HEK293T (cell line): ENCODE measurements at regions not wholly inside any gene's neighbourhood (a gene's known extent, or its start where the extent isn't known, plus 50 kb on each side); places are given as distances from the start of the nearest gene placed in this dataset.
"Not testable (repeated sequence)": the region's sequence is repeated elsewhere in the genome, so short reads cannot be mapped to it uniquely, and the experiment has no call there.

Experiments
- CTCF ChIA-PET: fragments of 350-600 bp; formaldehyde crosslinking; extraction: SDS; loops from one replicate; lab custom pipeline; 2021; ENCODE audit warnings: antibody characterized with exemption, inconsistent platforms; lab: Yijun Ruan, JAX
- POLR2A ChIA-PET: fragments of 350-600 bp; formaldehyde crosslinking; extraction: SDS; loops from one replicate; lab custom pipeline; 2020; ENCODE audit warnings: antibody characterized with exemption, inconsistent platforms; lab: Yijun Ruan, JAX
- DNase-seq: peaks from one replicate; pipeline ENCODE4 v3.0.0; 2012; ENCODE audit warnings: mixed read lengths; ENCODE audit errors: extremely low spot score
- ARNT ChIP-seq: fragments of 450-650 bp; IDR thresholded peaks from 2 replicates; pipeline ENCODE4 v1.6.1; 2017; ENCODE audit warnings: mild to moderate bottlenecking
- BHLHE40 ChIP-seq: fragments of 450-650 bp; IDR thresholded peaks from 2 replicates; pipeline ENCODE4 v1.6.1; 2016; ENCODE audit warnings: mild to moderate bottlenecking, moderate library complexity, borderline replicate concordance
- CTBP1 ChIP-seq: fragments of 450-650 bp; IDR thresholded peaks from 2 replicates; pipeline ENCODE4 v1.6.1; 2016; ENCODE audit warnings: borderline replicate concordance
- ELF4 ChIP-seq: fragments of 450-650 bp; IDR thresholded peaks from 2 replicates; pipeline ENCODE4 v1.6.1; 2017; ENCODE audit warnings: antibody characterized with exemption
- FOXA1 ChIP-seq: fragments of 450-650 bp; IDR thresholded peaks from 2 replicates; pipeline ENCODE4 v1.6.1; 2016; ENCODE audit warnings: mild to moderate bottlenecking
- FOXK2 ChIP-seq: fragments of 450-650 bp; IDR thresholded peaks from 2 replicates; pipeline ENCODE4 v1.6.1; 2016; ENCODE audit warnings: mild to moderate bottlenecking
- FOXM1 ChIP-seq: fragments of 450-650 bp; IDR thresholded peaks from 2 replicates; pipeline ENCODE4 v1.6.1; 2017; ENCODE audit warnings: mild to moderate bottlenecking, borderline replicate concordance
- HDGF ChIP-seq: fragments of 450-650 bp; IDR thresholded peaks from 2 replicates; pipeline ENCODE4 v1.6.1; 2017; ENCODE audit warnings: antibody characterized with exemption, borderline replicate concordance
- L3MBTL2 ChIP-seq: fragments of 450-650 bp; conservative IDR thresholded peaks from 2 replicates; pipeline ENCODE4 v1.6.1; 2016; ENCODE audit warnings: mild to moderate bottlenecking
- LEF1 ChIP-seq: fragments of 450-650 bp; IDR thresholded peaks from 2 replicates; pipeline ENCODE4 v1.6.1; 2017; ENCODE audit warnings: mild to moderate bottlenecking, borderline replicate concordance
- NFRKB ChIP-seq: fragments of 450-650 bp; IDR thresholded peaks from 2 replicates; pipeline ENCODE4 v1.6.1; 2016; ENCODE audit warnings: mild to moderate bottlenecking, moderate library complexity
- PKNOX1 ChIP-seq: fragments of 450-650 bp; IDR thresholded peaks from 2 replicates; pipeline ENCODE4 v1.6.1; 2016
- SP1 ChIP-seq: fragments of 450-650 bp; IDR thresholded peaks from 2 replicates; pipeline ENCODE4 v1.6.1; 2017
- SUZ12 ChIP-seq: fragments of 450-650 bp; IDR thresholded peaks from 2 replicates; pipeline ENCODE4 v1.6.1; 2016; ENCODE audit warnings: mild to moderate bottlenecking
- TARDBP ChIP-seq: fragments of 450-650 bp; IDR thresholded peaks from 2 replicates; pipeline ENCODE4 v1.6.1; 2016
- ZNF384 ChIP-seq: fragments of 450-650 bp; IDR thresholded peaks from 2 replicates; pipeline ENCODE4 v1.6.1; 2016

- no peak for TF ChIP-seq ARNT
- no peak for TF ChIP-seq NFRKB
- TF ChIP-seq PKNOX1, result no peak
- TF ChIP-seq SP1, result no peak
- TF ChIP-seq FOXK2, result no peak
- TF ChIP-seq SUZ12, result no peak
- no peak for TF ChIP-seq L3MBTL2
- no peak for TF ChIP-seq HDGF
- TF ChIP-seq BHLHE40, result no peak
- no peak for TF ChIP-seq CTBP1
- no peak for TF ChIP-seq ELF4
- no peak for TF ChIP-seq LEF1
- TF ChIP-seq FOXM1, result no peak
- TF ChIP-seq TARDBP, result no peak
- TF ChIP-seq FOXA1, result no peak
- no peak for TF ChIP-seq ZNF384
- POLR2A ChIA-PET, result no interaction called here
- DNase-seq, result no peak
- CTCF ChIA-PET, result interaction anchor here (1.0 kb wide), 1 partner anchor 472 kb away, joined by 3 read pairs; no protein-coding TSS in a partner anchor
Measured at GRCh38 chr16:87048038-87048729, 269.0 kb downstream of the C16orf95 start.

GRCh38 chr16:87048730-87049115 is 268.5 kb downstream of the C16orf95 start:
- no peak for DNase-seq
- POLR2A ChIA-PET, result no interaction called here
- CTCF ChIA-PET, result no interaction called here
- TF ChIP-seq FOXM1, result no peak
- no peak for TF ChIP-seq ZNF384
- TF ChIP-seq PKNOX1, result no peak
- TF ChIP-seq ARNT, result no peak
- TF ChIP-seq HDGF, result no peak
- no peak for TF ChIP-seq ELF4
- no peak for TF ChIP-seq FOXA1
- TF ChIP-seq TARDBP, result no peak
- TF ChIP-seq L3MBTL2, result no peak

- POLR2A ChIA-PET, DNase-seq, CTCF ChIA-PET: not testable (repeated sequence)
Measured at GRCh38 chr16:87049216-87049615, 268.0 kb downstream of the C16orf95 start.

GRCh38 chr16:87050142-87050541 is 267.1 kb downstream of the C16orf95 start:
- no peak for DNase-seq
- ChIA-PET CTCF (interaction anchor here (0.7 kb wide), 1 partner anchor 184 kb away, joined by 4 read pairs; no protein-coding TSS in a partner anchor), POLR2A (no interaction called here)
- no peak for TF ChIP-seq PKNOX1

GRCh38 chr16:87051526-87052320 is 265.5 kb downstream of the C16orf95 start:
- POLR2A ChIA-PET, result no interaction called here
- no peak for TF ChIP-seq SP1
- TF ChIP-seq PKNOX1, result no peak
- no peak for TF ChIP-seq L3MBTL2
- TF ChIP-seq FOXA1, result no peak
- no peak for TF ChIP-seq HDGF
- no peak for TF ChIP-seq CTBP1
- no peak for TF ChIP-seq FOXM1
- no peak for TF ChIP-seq BHLHE40
- TF ChIP-seq LEF1, result no peak
- CTCF ChIA-PET, result interaction anchor here (1.0 to 1.8 kb wide), 2 partner anchors 9 to 11 kb away, joined by 3 to 5 read pairs; no protein-coding TSS in a partner anchor
- no peak for DNase-seq

- DNase-seq, result no peak
- POLR2A ChIA-PET, result no interaction called here
- TF ChIP-seq TARDBP, result no peak
- TF ChIP-seq LEF1, result no peak
- no peak for TF ChIP-seq ARNT
- no peak for TF ChIP-seq FOXK2
- no peak for TF ChIP-seq ELF4
- no peak for TF ChIP-seq SP1
- no peak for TF ChIP-seq BHLHE40
- no peak for TF ChIP-seq HDGF
- TF ChIP-seq L3MBTL2, result no peak
- CTCF ChIA-PET, result interaction anchor here (1.0 to 1.8 kb wide), 2 partner anchors 10 kb away, joined by 3 to 5 read pairs; no protein-coding TSS in a partner anchor
Measured at GRCh38 chr16:87052506-87052905, 264.7 kb downstream of the C16orf95 start.
